ENCODE measurements at regions not wholly inside any gene's neighbourhood (a gene's known extent, or its start where the extent isn't known, plus 50 kb on each side); places are given as distances from the start of the nearest gene placed in this dataset.
A peak's percentile ranks its signal among the peaks of the same experiment; 100 is the strongest.

DNA sequence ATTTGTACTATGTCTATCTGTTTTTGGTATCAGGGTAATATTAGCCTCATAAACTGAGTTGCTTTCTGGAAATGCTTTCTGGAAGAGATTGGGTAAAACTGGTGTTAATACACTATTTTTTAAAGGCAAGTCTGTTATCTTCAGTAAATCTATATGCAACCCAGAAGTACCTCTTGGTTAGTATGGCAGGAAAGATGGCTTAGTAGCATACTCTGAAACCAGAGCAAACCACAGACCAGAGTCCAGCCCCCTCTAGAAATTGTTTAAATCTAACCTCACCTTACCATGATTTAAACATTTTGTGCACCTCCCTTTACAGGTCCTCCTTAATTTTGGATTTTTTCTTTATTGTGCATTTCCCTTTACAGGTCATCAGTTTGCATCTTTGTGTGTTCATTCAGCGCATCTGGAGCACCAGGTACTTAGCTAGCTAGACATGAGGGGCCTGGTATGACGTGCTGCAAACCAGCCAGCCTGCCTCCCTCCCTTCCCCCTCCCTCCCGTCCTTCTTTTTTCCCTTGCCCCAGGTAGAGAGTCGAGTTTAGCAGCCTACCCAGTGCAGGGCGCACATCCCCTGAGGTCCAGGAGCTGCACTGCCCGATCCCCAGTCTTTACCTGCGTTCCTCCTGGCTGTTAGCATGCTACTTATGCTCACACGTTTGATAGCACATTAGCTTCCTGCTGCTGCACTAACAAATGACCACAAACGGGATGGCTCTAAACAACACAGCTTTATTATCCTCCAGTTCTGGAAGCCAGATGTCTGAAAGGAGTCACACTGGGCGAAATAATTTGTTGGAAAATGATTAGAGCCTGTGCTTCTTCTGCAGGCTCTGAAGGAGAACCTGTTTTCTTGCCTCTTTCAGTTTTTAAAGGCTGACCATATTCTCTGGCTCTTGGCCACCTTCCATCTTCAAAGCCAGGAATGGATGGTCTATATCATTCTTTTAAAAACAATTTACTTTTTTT is 299.9 kb upstream of the HABP2 start:
- no CpG with 5 or more reads among the region's 10 CpGs for WGBS, 2 donors (ENCODE audit: extremely low coverage in 2 of 2, insufficient read length in 2 of 2, insufficient replicate concordance in 1 of 2)
- Histone ChIP-seq H3K36me3 (replicated peaks in 1 of 2; ENCODE audit: control insufficient read depth in 2 of 2, insufficient read depth in 2 of 2, low read length in 2 of 2) (no peaks in the 10 kb centered on the region), H3K23ac (ENCODE audit: low read depth, low read length, poor library complexity) (no peak overlapping the region), H3K79me1 (ENCODE audit: low read depth, low read length) (no peaks in the 10 kb centered on the region), H2AFZ (ENCODE audit: low read length) (no peak overlapping the region), H3K27me3 (ENCODE audit: control insufficient read depth in 3 of 3, insufficient read depth in 3 of 3, low read depth in 1 of 3, low read length in 3 of 3) (peaks cover 0 to 43% (median 0%) of the 10 kb centered on the region in 3 experiments), H3K27ac (replicated peaks; ENCODE audit: low read length) (no peak overlapping the region), H3K4me2 (ENCODE audit: insufficient read depth, low read length, poor library complexity, severe bottlenecking) (no peak overlapping the region), H3K9me3 (replicated peaks in 1 of 2; ENCODE audit: control insufficient read depth in 2 of 2, insufficient read depth in 1 of 2, low read depth in 1 of 2, low read length in 2 of 2) (no peaks in the 10 kb centered on the region), H3K9ac (ENCODE audit: low read depth, low read length, poor library complexity) (no peak overlapping the region), H2BK120ac (ENCODE audit: low read depth, low read length) (no peak overlapping the region), H4K8ac (ENCODE audit: low read depth, low read length) (no peak overlapping the region), H3K4me1 (ENCODE audit: control insufficient read depth in 2 of 2, insufficient read depth in 1 of 2, low read depth in 1 of 2, low read length in 2 of 2) (peaks cover 0 to 9% of the 10 kb centered on the region in 2 donors), H4K91ac (ENCODE audit: low read depth, low read length, poor library complexity) (no peak overlapping the region), H3K14ac (ENCODE audit: low read length) (no peak overlapping the region), H3K4ac (ENCODE audit: low read length) (no peak overlapping the region), H3K18ac (ENCODE audit: low read length) (peak overlapping the region; percentile 11), H2AK5ac (ENCODE audit: low read depth, low read length) (no peak overlapping the region), H2BK15ac (ENCODE audit: low read length) (no peak overlapping the region), H3K4me3 (ENCODE audit: low read length in 2 of 2) (no peak overlapping the region), H2BK5ac (ENCODE audit: low read length) (no peak overlapping the region), H2BK12ac (ENCODE audit: low read length) (no peak overlapping the region)
- DNase-seq (ENCODE audit: low spot score): no peak

- Histone ChIP-seq H2AK5ac (ENCODE audit: low read depth, low read length) (no peak overlapping the region), H3K27me3 (ENCODE audit: control insufficient read depth in 3 of 3, insufficient read depth in 3 of 3, low read depth in 1 of 3, low read length in 3 of 3) (peaks cover 0 to 2% (median 0%) of the 10 kb centered on the region in 3 experiments), H3K14ac (ENCODE audit: low read length) (no peak overlapping the region), H3K27ac (replicated peaks; ENCODE audit: low read length) (no peak overlapping the region), H3K79me1 (ENCODE audit: low read depth, low read length) (no peaks in the 10 kb centered on the region), H4K8ac (ENCODE audit: low read depth, low read length) (no peak overlapping the region), H3K23ac (ENCODE audit: low read depth, low read length, poor library complexity) (no peak overlapping the region), H2BK12ac (ENCODE audit: low read length) (no peak overlapping the region), H3K4me2 (ENCODE audit: insufficient read depth, low read length, poor library complexity, severe bottlenecking) (no peak overlapping the region), H3K4me3 (ENCODE audit: low read length in 2 of 2) (no peak overlapping the region), H3K4me1 (ENCODE audit: control insufficient read depth in 2 of 2, insufficient read depth in 1 of 2, low read depth in 1 of 2, low read length in 2 of 2) (peaks cover 0 to 38% of the 10 kb centered on the region in 2 donors), H3K4ac (ENCODE audit: low read length) (no peak overlapping the region), H3K9me3 (replicated peaks in 1 of 2; ENCODE audit: control insufficient read depth in 2 of 2, insufficient read depth in 1 of 2, low read depth in 1 of 2, low read length in 2 of 2) (no peaks in the 10 kb centered on the region), H2BK15ac (ENCODE audit: low read length) (no peak overlapping the region), H2BK5ac (ENCODE audit: low read length) (no peak overlapping the region), H3K36me3 (replicated peaks in 1 of 2; ENCODE audit: control insufficient read depth in 2 of 2, insufficient read depth in 2 of 2, low read length in 2 of 2) (no peaks in the 10 kb centered on the region), H4K91ac (ENCODE audit: low read depth, low read length, poor library complexity) (no peak overlapping the region), H2BK120ac (ENCODE audit: low read depth, low read length) (no peak overlapping the region), H2AFZ (ENCODE audit: low read length) (no peak overlapping the region), H3K18ac (ENCODE audit: low read length) (no peak overlapping the region), H3K9ac (ENCODE audit: low read depth, low read length, poor library complexity) (no peak overlapping the region)
- DNase-seq (ENCODE audit: low spot score): no peak
- no CpG with 5 or more reads among the region's 16 CpGs for WGBS, 2 donors (ENCODE audit: extremely low coverage in 2 of 2, insufficient read length in 2 of 2, insufficient replicate concordance in 1 of 2)
Observed at GRCh38 chr10:113259576-113260226, 293.2 kb upstream of the HABP2 start.

- H3K27me3 ChIP-seq (ENCODE audit: control insufficient read depth in 3 of 3, insufficient read depth in 3 of 3, low read depth in 1 of 3, low read length in 3 of 3): peaks cover 0 to 2% (median 0%) of the 10 kb centered on the region in 3 experiments
Observed at GRCh38 chr10:113261161-113261560, 291.7 kb upstream of the HABP2 start.

DNA sequence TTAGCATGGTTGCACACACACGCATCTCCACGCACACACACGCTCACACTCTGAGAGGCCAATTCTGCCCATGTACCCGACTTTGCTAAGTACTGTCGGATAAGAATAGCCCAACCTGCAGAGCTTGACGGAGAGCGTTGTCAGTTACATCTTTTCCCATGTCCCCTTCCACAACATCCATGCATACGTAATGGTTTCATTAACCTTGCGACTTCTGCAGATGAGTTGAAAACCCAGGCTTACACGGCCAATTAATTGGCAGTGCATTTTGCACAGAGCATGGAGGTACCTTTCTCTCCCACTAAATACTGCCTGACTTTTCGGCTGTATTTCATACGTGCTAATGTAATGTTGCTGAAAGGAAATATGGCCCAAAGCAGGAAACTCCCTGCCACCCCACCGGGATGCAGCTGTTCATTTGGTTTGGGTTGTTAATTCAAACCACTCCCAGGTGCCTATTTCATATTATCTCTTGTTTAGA is 291.2 kb upstream of the HABP2 start:
- H4K8ac ChIP-seq (ENCODE audit: low read depth, low read length): no peak overlapping the region

More at GRCh38 chr10:113261161-113261560, 291.7 kb upstream of the HABP2 start:
- Histone ChIP-seq H3K79me1 (ENCODE audit: low read depth, low read length) (no peaks in the 10 kb centered on the region), H2BK15ac (ENCODE audit: low read length) (no peak overlapping the region), H2BK120ac (ENCODE audit: low read depth, low read length) (no peak overlapping the region), H3K4me3 (ENCODE audit: low read length in 2 of 2) (no peak overlapping the region), H3K36me3 (replicated peaks in 1 of 2; ENCODE audit: control insufficient read depth in 2 of 2, insufficient read depth in 2 of 2, low read length in 2 of 2) (no peaks in the 10 kb centered on the region), H4K8ac (ENCODE audit: low read depth, low read length) (no peak overlapping the region), H3K4me2 (ENCODE audit: insufficient read depth, low read length, poor library complexity, severe bottlenecking) (no peak overlapping the region), H3K9ac (ENCODE audit: low read depth, low read length, poor library complexity) (no peak overlapping the region), H2AFZ (ENCODE audit: low read length) (no peak overlapping the region), H2BK12ac (ENCODE audit: low read length) (no peak overlapping the region), H3K9me3 (replicated peaks in 1 of 2; ENCODE audit: control insufficient read depth in 2 of 2, insufficient read depth in 1 of 2, low read depth in 1 of 2, low read length in 2 of 2) (peaks cover 2% of the 10 kb centered on the region in 2 donors), H3K4me1 (ENCODE audit: control insufficient read depth in 2 of 2, insufficient read depth in 1 of 2, low read depth in 1 of 2, low read length in 2 of 2) (peaks cover 0 to 37% of the 10 kb centered on the region in 2 donors), H3K18ac (ENCODE audit: low read length) (peak overlapping the region; percentile 6), H4K91ac (ENCODE audit: low read depth, low read length, poor library complexity) (no peak overlapping the region), H2BK5ac (ENCODE audit: low read length) (no peak overlapping the region), H3K27ac (replicated peaks; ENCODE audit: low read length) (no peak overlapping the region), H2AK5ac (ENCODE audit: low read depth, low read length) (no peak overlapping the region), H3K4ac (ENCODE audit: low read length) (no peak overlapping the region), H3K23ac (ENCODE audit: low read depth, low read length, poor library complexity) (no peak overlapping the region), H3K14ac (ENCODE audit: low read length) (no peak overlapping the region)
- no CpG with 5 or more reads among the region's 10 CpGs for WGBS, 2 donors (ENCODE audit: extremely low coverage in 2 of 2, insufficient read length in 2 of 2, insufficient replicate concordance in 1 of 2)
- no peak for DNase-seq (ENCODE audit: low spot score)

More for the DNA sequence above, 291.2 kb upstream of the HABP2 start:
- no CpG with 5 or more reads among the region's 13 CpGs for WGBS, 2 donors (ENCODE audit: extremely low coverage in 2 of 2, insufficient read length in 2 of 2, insufficient replicate concordance in 1 of 2)
- Histone ChIP-seq H3K9me3 (replicated peaks in 1 of 2; ENCODE audit: control insufficient read depth in 2 of 2, insufficient read depth in 1 of 2, low read depth in 1 of 2, low read length in 2 of 2) (peaks cover 2% of the 10 kb centered on the region in 2 donors), H3K14ac (ENCODE audit: low read length) (no peak overlapping the region), H3K4me1 (ENCODE audit: control insufficient read depth in 2 of 2, insufficient read depth in 1 of 2, low read depth in 1 of 2, low read length in 2 of 2) (peaks cover 0 to 37% of the 10 kb centered on the region in 2 donors), H2BK5ac (ENCODE audit: low read length) (no peak overlapping the region), H3K18ac (ENCODE audit: low read length) (no peak overlapping the region), H3K79me1 (ENCODE audit: low read depth, low read length) (no peaks in the 10 kb centered on the region), H3K23ac (ENCODE audit: low read depth, low read length, poor library complexity) (no peak overlapping the region), H3K4me3 (ENCODE audit: low read length in 2 of 2) (no peak overlapping the region), H2BK12ac (ENCODE audit: low read length) (no peak overlapping the region), H3K27ac (replicated peaks; ENCODE audit: low read length) (no peak overlapping the region), H3K36me3 (replicated peaks in 1 of 2; ENCODE audit: control insufficient read depth in 2 of 2, insufficient read depth in 2 of 2, low read length in 2 of 2) (no peaks in the 10 kb centered on the region), H3K27me3 (ENCODE audit: control insufficient read depth in 3 of 3, insufficient read depth in 3 of 3, low read depth in 1 of 3, low read length in 3 of 3) (peaks cover 0 to 3% (median 0%) of the 10 kb centered on the region in 3 experiments), H2AK5ac (ENCODE audit: low read depth, low read length) (no peak overlapping the region), H2BK15ac (ENCODE audit: low read length) (no peak overlapping the region), H2BK120ac (ENCODE audit: low read depth, low read length) (no peak overlapping the region), H3K4ac (ENCODE audit: low read length) (no peak overlapping the region), H3K9ac (ENCODE audit: low read depth, low read length, poor library complexity) (no peak overlapping the region), H2AFZ (ENCODE audit: low read length) (no peak overlapping the region), H4K91ac (ENCODE audit: low read depth, low read length, poor library complexity) (no peak overlapping the region), H3K4me2 (ENCODE audit: insufficient read depth, low read length, poor library complexity, severe bottlenecking) (no peak overlapping the region)
- DNase-seq (ENCODE audit: low spot score): no peak

All from neuronal stem cell (in vitro differentiated cells).